DOHH2 (cell line): ENCODE measurements at regions not wholly inside any gene's neighbourhood (a gene's known extent, or its start where the extent isn't known, plus 50 kb on each side); places are given as distances from the start of the nearest gene placed in this dataset.

Experiments used
- H3F3A ChIP-seq: fragments of 200-600 bp; sonication (generic), shearing (Covaris generic); 2 replicates; pipeline ENCODE4 v1.6.0; 2016; ENCODE audit warnings: antibody characterized with exemption, mild to moderate bottlenecking; ENCODE audit not compliant: control insufficient read depth, insufficient read depth
- H3K27ac ChIP-seq: fragments of 200-600 bp; sonication (generic); 2 replicates; pipeline ENCODE4 v1.5.1; 2014; ENCODE audit warnings: low read depth, mild to moderate bottlenecking, low read length, moderate library complexity
- H3K27me3 ChIP-seq: fragments of 200-600 bp; sonication (generic); 2 replicates; pipeline ENCODE4 v1.6.1; 2014; ENCODE audit warnings: mild to moderate bottlenecking, low read length, mixed read lengths; ENCODE audit not compliant: control insufficient read depth
- H3K36me3 ChIP-seq: fragments of 200-600 bp; sonication (generic); 2 replicates; pipeline ENCODE4 v1.6.1; 2014; ENCODE audit warnings: mild to moderate bottlenecking, low read length, moderate library complexity, mixed read lengths; ENCODE audit not compliant: control insufficient read depth
- H3K4me1 ChIP-seq: fragments of 200-600 bp; sonication (generic); 2 replicates; pipeline ENCODE4 v1.6.1; 2014; ENCODE audit warnings: mild to moderate bottlenecking, low read length, mixed read lengths; ENCODE audit not compliant: control insufficient read depth
- H3K4me2 ChIP-seq: fragments of 200-600 bp; sonication (generic); 2 replicates; pipeline ENCODE4 v1.6.0; 2014; ENCODE audit warnings: mild to moderate bottlenecking, low read length, moderate library complexity
- H3K4me3 ChIP-seq: fragments of 200-600 bp; sonication (generic); 2 replicates; pipeline ENCODE4 v1.5.1; 2014; ENCODE audit warnings: mild to moderate bottlenecking, low read length, mixed read lengths
- H3K79me2 ChIP-seq: fragments of 200-600 bp; sonication (generic); 2 replicates; pipeline ENCODE4 v1.6.1; 2014; ENCODE audit warnings: mild to moderate bottlenecking, low read length, mixed read lengths; ENCODE audit not compliant: control insufficient read depth
- H3K9me2 ChIP-seq: fragments of 200-600 bp; sonication (generic); replicated peaks from 2 replicates; pipeline ENCODE4 v1.6.1; 2014; ENCODE audit warnings: mild to moderate bottlenecking, low read length, mixed read lengths; ENCODE audit not compliant: control insufficient read depth
- H3K9me3 ChIP-seq: fragments of 200-600 bp; sonication (generic); 2 replicates; pipeline ENCODE4 v1.6.1; 2014; ENCODE audit warnings: antibody characterized with exemption, low read length, mixed read lengths; ENCODE audit not compliant: control insufficient read depth, insufficient read depth
- H4K20me1 ChIP-seq: fragments of 200-600 bp; sonication (generic); 2 replicates; pipeline ENCODE4 v1.6.0; 2014; ENCODE audit warnings: low read depth, mild to moderate bottlenecking, antibody characterized with exemption, low read length, moderate library complexity; ENCODE audit not compliant: control insufficient read depth, insufficient read depth
- CTCF ChIP-seq: fragments of 200-600 bp; sonication (generic); IDR thresholded peaks from one replicate; pipeline ENCODE4 v1.5.1; 2014; ENCODE audit warnings: antibody characterized with exemption, mild to moderate bottlenecking, low read depth, low read length; ENCODE audit not compliant: poor library complexity, severe bottlenecking
- EZH2phosphoT487 ChIP-seq: fragments of 200-600 bp; sonication (generic); IDR thresholded peaks from 2 replicates; pipeline ENCODE4 v1.6.1; 2017; ENCODE audit warnings: borderline replicate concordance, mild to moderate bottlenecking, antibody characterized with exemption, low read length, moderate library complexity, mixed read lengths

GRCh38 chr2:147110317-147110716 lies 734.5 kb upstream of the ACVR2A start:
- Histone ChIP-seq H3K9me2 (no peaks in the 10 kb centered on the region), H3K4me2 (no peak overlapping the region), H3K4me1 (no peaks in the 10 kb centered on the region), H4K20me1 (no peaks in the 10 kb centered on the region), H3K27ac (no peak overlapping the region), H3K9me3 (no peaks in the 10 kb centered on the region), H3F3A (no peaks in the 10 kb centered on the region), H3K79me2 (no peaks in the 10 kb centered on the region), H3K27me3 (no peaks in the 10 kb centered on the region), H3K4me3 (no peak overlapping the region), H3K36me3 (no peaks in the 10 kb centered on the region)
- no peak for TF ChIP-seq EZH2phosphoT487

- H3F3A ChIP-seq, result no peaks in the 10 kb centered on the region
- no peaks in the 10 kb centered on the region for H3K27me3 ChIP-seq
- TF ChIP-seq CTCF (no peak), EZH2phosphoT487 (no peak)
- H3K4me1 ChIP-seq, result no peaks in the 10 kb centered on the region
- no peaks in the 10 kb centered on the region for H4K20me1 ChIP-seq
- H3K9me3 ChIP-seq, result no peaks in the 10 kb centered on the region
- no peak overlapping the region for H3K27ac ChIP-seq
- H3K9me2 ChIP-seq, result no peaks in the 10 kb centered on the region
- no peak overlapping the region for H3K4me2 ChIP-seq
- H3K79me2 ChIP-seq, result no peaks in the 10 kb centered on the region
- H3K36me3 ChIP-seq, result no peaks in the 10 kb centered on the region
- no peak overlapping the region for H3K4me3 ChIP-seq
Measured at GRCh38 chr2:147109291-147109690, 735.5 kb upstream of the ACVR2A start.

- Histone ChIP-seq H3F3A (no peaks in the 10 kb centered on the region), H3K27ac (no peak overlapping the region), H3K4me2 (no peak overlapping the region), H3K36me3 (no peaks in the 10 kb centered on the region), H3K4me1 (no peaks in the 10 kb centered on the region), H3K79me2 (no peaks in the 10 kb centered on the region), H3K9me2 (no peaks in the 10 kb centered on the region), H4K20me1 (no peaks in the 10 kb centered on the region), H3K27me3 (no peaks in the 10 kb centered on the region), H3K4me3 (no peak overlapping the region), H3K9me3 (no peaks in the 10 kb centered on the region)
- no peak for TF ChIP-seq EZH2phosphoT487
- no peak for TF ChIP-seq CTCF
Measured at GRCh38 chr2:147108548-147108947, 736.3 kb upstream of the ACVR2A start.

GRCh38 chr2:147101941-147102790 lies 742.7 kb upstream of the ACVR2A start:
- H3K79me2 ChIP-seq, result no peaks in the 10 kb centered on the region
- no peaks in the 10 kb centered on the region for H3K9me3 ChIP-seq
- no peaks in the 10 kb centered on the region for H3K9me2 ChIP-seq
- no peaks in the 10 kb centered on the region for H3F3A ChIP-seq
- H3K4me2 ChIP-seq, result no peak overlapping the region
- H3K4me1 ChIP-seq, result no peaks in the 10 kb centered on the region
- no peaks in the 10 kb centered on the region for H3K36me3 ChIP-seq
- TF ChIP-seq CTCF, result no peak
- no peak for TF ChIP-seq EZH2phosphoT487
- no peaks in the 10 kb centered on the region for H4K20me1 ChIP-seq
- H3K4me3 ChIP-seq, result no peak overlapping the region
- H3K27me3 ChIP-seq, result no peaks in the 10 kb centered on the region
- no peak overlapping the region for H3K27ac ChIP-seq
